HG02852 (cell line): ENCODE measurements at regions not wholly inside any gene's neighbourhood (a gene's known extent, or its start where the extent isn't known, plus 50 kb on each side); places are given as distances from the start of the nearest gene placed in this dataset.

Experiments
- ATAC-seq: cut with Tn5 transposase; IDR thresholded peaks from one replicate; pipeline ENCODE4 v1.9.1; 2021; ENCODE audit warnings: mild to moderate bottlenecking, moderate library complexity; ENCODE audit not compliant: unreplicated experiment

DNA sequence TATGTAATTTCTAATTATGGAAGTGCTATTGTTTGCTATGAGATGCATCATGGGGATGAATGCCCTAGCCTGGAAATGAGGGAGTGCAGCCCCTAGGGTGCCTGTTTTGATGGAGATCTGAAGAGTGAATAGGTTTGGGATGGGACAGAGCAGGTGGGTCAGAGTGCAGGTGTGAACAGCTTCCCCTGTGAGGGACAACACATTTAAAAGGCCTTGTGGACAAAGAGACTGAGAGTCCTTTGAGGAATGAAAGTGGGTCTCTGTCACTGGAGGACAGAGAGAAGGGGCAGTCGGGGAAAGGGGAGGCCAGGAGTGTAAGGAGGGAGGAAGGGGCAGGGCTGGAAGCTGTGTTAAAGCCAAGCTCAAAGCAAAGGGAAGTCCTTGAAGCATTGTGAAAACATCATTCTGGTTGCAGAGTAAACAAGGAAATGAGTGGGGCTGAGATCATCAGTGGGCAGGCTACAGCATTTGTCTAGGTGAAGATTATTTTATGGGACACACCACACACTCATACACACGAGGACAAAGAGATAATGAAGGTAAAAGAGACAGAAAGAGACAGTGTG, 877.6 kb downstream of the SLC4A3 start:
- ATAC-seq: no peak

DNA sequence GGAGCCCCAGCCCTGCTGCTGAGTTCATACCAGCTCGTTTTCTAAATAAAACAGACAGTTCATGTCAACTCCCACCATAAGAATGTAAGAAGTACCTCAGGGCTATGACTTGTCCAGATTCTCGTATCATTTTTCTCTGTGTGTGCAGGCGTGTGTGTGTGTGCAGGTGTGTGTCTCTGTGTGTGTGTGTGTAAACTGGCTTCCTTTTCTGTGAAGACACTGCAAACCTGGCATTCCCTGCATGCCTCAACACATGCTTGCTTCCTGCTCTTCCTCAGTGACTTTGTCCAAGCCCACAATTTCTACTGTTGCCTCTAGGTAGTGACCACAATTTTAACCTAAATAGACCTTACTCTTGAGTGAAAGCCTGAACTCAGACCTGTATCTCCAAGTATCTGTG, 879.0 kb downstream of the SLC4A3 start:
- no peak for ATAC-seq

DNA sequence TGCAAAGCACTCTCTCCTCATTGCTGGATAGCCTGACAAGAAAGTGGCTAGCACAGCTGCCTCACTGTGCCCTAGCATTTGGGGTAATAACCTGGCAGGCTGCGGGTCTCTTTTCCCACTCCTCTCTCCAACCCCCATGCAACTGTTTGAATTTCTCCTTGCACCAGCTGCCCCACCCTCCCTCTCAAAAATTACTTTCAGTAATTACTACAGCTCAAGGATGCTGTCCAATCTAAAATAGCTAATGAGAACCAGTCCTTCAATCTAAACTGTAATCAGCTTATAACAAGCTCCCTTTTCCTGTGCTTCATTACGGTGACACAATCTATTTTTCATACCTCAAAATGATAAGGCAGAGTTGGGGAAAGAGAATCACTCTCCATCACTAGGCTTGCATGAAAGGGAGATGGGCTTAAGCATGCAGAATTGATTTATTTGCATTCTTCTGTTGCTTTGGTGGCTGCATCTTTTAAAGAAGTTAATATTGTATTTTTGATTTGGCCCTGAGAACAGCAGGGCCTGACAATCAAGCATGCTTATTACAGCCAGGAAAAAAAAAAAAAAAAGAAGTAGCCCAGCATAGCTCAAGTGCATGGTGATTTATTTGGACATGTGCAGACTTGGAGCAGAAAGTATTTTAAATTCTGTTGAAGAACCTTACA, 881.8 kb downstream of the SLC4A3 start:
- no peak for ATAC-seq

DNA sequence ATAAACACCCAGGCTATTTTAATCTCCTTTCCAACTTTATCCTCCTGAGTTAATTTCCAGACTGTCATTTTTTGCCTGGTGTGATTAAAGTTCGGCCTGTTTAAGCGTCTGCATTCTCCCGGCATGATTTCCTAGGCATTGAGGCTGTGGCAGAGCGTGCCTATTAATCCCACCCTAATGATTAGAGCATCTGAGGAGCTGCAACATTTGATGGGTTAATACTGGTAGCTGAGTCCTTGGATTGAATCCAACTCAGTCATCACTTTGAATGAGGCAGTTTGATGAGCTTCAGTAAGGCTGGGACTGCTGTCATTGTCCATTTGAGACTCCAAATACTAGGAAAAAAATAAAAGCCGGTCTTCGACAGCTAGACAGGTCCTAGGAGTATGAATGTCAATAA, 882.5 kb downstream of the SLC4A3 start:
- ATAC-seq: no peak

DNA sequence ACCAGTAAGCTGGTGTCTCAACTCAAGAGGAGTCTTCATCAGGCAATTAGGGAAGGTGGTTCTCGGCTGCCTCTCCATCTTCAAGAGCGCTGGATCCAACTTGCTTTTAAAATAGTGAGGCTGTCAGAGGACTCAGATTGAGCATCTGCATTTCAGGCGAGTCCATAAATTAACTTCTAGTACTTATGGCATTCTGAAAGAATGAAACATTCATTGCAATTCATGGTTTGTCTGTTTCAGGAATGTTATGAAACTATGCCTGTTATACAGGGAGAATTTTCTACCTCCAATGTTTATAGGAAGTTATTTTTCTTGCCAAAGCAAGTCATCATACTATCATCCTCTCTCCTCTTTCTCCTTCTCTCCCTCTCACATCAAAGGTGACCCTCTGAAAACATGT, 883.2 kb downstream of the SLC4A3 start:
- ATAC-seq: no peak

DNA sequence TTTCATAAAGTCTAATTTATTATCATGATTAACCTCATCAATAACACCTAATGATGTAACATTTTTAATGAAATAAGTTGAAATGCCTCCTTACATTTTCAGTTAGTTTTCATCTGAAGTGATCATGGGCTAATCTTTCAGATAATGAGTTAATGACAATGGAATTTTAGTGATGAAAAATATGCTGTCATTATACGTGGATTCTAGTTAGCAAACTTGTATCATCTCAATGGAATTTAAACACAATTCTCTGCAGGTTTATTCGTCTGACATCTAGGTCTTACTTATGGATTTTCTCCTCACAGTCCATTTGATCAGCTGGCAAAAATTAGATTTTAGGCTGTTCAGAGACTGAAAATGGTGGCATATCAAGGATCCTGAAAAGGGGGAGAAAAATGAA, 885.0 kb downstream of the SLC4A3 start:
- ATAC-seq: no peak

DNA sequence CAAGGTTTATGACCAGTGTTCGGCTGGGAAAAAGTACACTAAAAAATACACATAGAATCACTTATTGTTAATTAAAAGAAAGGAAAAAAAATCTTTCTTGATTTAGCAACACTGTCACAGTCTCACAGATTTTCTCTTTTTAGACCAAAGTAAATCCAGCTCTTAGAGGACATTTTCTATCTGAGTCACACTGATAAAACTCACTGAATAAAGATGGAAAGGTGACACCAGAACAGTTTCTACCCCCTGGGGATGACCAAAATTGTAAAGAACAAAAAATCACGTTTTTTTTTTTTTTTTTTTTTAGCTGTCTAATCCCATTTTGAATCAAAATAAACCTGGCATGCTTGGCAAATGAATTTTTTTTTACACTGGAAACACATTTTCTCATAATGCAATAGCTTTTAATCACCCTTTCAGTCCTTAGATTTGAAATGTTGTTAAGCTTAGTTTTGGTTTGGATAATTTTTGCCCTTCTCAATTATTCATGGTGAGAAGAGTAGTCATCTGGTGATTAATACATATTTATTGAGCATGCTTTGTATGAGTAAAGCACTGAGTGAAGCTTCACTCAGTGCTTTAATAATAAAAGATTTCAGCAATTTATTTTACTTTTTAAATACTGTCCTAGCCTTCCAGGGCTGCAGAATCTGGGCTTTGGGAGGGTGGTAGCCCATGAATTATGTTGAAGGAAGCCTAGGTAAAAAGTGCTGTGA, 886.3 kb downstream of the SLC4A3 start:
- ATAC-seq: no peak

DNA sequence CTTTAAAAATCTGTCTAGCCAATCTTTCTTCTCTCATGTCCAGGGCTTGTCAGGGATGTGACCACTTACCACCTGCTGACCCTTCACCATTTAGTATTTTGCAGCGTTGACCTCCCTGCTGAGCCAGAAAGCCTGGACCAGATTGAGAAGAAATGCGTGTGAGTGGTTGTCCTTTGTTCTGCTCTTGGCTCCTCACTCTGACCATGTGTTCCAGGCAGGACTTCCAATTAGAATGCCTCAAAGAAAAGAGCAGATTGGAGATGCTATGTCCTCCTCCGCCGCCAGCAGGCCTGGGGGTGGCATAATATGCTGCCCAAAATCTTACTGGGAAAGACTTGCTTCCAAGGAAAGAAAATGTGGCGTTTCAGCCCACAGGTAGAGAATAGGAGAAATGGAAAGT, 894.1 kb downstream of the SLC4A3 start:
- no peak for ATAC-seq

DNA sequence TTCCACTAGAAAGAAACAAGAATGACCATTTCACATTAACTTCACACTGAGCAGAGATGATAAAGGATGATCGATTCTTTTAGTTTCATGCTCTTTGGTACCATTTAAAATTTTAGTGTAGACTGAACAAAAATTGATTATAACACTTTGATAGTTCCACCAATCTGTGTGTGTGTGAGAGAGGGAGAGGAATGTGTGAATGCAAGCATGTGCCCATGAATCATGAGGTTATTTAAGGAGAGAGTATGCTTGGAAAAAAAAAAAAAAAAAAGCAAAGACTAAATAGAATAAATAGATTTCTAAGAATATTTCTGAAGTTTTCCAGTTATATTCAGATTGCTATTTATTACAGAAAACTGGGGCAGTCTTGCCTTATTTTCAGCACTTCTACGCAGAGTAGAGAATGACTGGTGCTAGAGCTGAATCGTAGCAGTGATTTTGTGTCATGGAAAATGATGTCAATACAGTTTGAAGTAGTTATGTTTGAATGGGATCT, 900.8 kb downstream of the SLC4A3 start:
- ATAC-seq: no peak

DNA sequence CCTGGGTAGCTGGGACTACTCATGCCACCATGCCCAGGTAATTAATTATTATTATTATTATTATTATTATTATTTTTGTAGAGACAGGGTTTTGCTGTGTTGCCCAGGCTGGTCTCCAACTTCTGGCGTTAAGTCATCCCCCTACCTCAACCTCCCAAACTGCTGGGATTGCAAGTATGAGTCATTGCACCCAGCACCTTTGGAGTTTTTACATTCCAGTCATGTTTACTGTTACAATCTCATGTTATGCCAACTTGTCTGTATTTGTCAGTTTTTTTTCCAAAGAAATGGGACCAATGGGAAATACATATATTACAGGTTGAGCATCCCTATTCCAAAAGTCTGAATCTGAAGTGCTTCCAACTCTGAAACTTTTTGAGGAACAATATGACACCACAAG, 903.8 kb downstream of the SLC4A3 start:
- no peak for ATAC-seq

DNA sequence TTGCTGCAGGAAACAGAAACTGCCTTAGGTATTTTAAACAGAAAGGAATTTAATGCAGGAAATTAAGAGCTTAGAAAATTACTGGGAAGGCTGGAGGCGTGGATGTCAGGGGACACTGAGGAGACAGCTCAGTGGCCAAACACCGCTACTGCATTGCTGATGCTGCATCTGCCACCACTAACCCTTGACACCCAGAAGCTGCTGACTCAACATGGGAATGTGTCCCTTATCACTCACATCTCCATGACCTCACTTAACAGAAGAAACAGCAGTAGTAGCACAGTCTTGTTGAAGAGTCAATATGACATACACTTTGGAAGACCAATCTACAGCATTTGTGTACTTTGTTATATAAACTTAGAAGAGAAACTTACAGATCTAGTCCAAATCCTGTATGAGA, 906.1 kb downstream of the SLC4A3 start:
- peak; percentile 99 for ATAC-seq

DNA sequence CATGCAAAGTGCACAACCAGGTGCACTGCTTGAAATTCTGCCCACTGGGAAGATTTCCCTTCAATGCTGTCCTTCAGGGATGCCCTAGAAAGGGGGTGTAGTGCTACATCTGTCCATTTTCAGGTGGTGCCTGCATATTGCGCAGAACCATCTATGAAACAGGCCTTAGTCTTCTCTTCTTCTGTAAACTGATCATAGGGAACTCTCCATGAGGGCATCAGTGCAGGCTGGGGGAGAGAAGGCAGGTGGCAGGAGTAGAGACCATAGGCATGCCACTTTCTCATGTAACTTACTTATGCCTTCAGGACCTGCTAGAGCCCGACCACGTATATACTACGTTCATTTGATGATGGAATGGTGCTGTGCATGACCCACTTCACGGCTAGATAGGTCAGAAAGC, 912.1 kb downstream of the SLC4A3 start:
- no peak for ATAC-seq

DNA sequence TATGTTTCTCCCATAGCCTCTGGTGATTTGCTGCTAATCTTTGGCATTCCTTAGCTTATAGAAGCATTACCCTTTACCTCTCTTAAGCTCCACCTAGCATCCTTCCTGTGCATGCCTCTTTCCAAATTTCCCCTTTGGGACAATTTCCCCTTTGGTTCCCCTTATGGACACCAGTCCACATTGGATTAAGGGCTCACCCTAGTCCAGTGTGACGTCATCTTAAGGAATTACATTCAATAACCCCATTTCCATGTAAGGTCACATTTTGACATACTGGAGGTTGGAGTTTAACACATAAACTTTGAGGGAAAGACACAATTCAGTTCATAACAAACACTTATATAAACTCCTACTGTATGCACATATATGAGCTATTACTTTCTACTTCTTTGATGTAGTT, 916.6 kb downstream of the SLC4A3 start:
- ATAC-seq: no peak

DNA sequence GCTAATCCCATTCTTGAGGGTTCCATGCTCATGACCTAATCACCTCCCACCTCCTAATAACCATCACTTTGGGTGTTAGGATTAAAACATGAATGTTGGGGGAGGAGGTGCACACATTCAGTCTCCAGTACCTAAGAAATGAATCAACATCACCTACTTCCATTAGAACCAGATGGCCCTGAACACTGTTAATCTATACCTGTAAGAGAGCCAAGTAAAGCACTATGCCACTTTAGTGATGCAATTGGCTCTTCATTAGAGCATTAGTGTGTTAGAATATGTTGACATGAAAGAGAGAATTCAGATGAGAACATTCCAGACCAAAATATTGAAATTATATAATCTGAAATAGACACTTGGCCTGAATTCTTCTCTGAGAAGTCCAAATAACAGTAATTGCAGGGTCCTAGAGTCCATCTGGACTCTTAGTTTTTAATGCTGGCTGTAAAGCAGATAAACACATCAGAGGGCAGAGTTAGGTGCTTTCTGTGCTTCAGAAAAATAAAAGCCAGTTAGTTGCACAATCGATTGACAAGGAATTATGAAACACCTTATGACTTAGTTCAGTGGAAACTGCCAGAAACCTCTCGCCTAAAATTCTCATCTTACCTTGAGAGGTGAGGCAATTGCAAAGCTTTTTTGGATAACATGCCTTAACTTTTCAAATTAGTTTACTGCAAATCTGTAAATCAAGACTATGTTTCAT, 923.7 kb downstream of the SLC4A3 start:
- no peak for ATAC-seq

DNA sequence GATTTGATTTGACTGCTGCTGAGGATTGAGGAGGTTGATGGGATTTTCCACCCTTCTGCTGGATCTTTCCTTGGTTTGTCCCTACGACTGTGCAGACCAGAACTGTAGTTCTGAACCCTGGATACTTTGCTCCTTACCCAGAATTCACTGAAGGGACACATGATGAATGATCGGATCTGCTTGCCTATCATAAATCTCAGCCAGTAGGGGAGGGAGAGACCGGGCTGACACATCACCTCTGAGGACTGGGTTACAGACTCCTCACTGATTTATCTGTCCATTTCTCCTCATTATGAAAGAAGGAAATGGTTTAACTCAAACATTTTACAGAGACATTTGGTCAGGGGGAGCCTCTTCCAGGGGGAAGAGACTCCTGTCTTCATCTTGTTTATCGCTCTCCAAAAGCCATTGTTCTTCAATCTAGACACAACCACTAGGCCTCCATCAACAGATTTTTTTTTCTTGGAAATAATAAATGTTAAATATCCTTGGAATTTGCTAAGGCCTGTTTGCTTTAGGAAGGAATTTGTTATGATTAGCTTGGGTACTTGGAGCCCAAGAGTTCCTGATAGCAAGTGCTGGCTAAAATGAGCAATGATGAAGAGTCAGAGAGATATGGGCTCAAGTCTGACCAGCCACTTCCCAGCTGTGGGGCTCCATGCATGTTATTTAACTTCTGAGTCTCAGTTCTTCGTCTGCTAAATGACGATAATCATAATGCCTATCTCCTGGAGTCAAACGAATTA, 925.5 kb downstream of the SLC4A3 start:
- no peak for ATAC-seq

DNA sequence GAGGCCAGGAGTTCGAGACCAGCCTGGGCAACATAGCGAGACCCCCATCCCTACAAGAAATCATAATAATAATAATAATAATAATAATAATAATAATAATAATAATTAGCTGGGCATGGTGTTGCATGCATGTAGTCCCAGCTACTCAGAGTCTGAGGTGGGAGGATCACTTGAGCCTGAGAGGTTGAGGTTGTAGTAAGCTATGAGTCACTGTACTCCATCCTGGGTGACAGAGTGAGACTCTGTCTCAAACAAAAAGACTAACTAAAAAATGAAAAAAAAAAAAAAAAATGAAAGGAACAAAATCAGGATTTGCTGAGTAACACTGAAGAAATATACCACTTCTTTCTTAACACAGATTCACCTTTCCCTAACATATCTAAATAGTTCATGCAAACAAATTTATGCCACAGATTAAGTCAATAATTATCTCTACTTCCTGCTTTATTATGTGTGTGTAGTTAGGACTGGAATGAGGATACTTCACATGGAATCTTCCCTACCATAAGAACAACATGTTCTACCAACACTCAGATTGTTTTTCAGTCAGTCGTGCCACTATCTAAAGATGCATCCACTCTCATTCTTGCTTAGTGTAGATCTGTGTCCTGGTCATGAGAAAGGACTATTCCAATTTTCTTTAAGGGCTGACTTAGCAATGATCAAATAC, 928.7 kb downstream of the SLC4A3 start:
- ATAC-seq: no peak

DNA sequence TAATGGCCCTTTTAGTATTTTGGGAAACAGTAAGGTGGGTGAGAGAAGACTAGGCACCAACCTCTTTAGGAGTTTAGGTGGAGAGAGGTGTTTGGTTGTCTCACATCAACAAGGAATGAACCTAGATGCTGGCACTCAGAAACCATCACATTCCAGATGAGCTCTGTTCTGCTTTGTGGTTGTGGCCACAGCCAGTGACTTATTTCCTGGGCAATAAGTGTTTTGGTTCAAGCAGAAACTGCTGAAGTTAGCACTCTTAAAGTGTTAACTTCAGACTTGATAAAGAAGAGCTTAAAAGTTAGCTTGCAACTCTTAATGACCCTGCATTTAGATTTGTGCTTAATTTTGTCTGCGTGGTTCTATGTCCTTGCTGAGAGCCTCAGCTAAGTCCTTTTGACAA, 929.2 kb downstream of the SLC4A3 start:
- ATAC-seq: no peak

DNA sequence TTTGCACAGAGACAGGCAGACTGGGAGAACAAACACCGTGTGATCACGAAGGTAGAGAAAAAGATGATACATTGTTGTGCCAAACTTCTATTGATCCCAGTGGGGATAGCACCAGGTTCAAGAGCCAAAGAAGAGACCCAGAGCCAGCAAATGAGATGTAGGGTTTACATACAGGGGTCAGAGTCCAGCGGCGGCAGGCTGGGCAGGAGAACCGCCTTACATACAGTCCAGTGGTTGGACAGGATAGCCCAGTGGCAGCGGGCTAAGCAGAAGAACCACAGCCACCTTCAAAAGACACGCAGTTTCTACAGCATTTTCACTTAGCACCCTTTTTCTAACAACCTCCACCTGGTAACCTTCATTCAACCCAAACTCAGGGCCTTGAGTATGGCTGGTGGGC, 932.8 kb downstream of the SLC4A3 start:
- no peak for ATAC-seq

DNA sequence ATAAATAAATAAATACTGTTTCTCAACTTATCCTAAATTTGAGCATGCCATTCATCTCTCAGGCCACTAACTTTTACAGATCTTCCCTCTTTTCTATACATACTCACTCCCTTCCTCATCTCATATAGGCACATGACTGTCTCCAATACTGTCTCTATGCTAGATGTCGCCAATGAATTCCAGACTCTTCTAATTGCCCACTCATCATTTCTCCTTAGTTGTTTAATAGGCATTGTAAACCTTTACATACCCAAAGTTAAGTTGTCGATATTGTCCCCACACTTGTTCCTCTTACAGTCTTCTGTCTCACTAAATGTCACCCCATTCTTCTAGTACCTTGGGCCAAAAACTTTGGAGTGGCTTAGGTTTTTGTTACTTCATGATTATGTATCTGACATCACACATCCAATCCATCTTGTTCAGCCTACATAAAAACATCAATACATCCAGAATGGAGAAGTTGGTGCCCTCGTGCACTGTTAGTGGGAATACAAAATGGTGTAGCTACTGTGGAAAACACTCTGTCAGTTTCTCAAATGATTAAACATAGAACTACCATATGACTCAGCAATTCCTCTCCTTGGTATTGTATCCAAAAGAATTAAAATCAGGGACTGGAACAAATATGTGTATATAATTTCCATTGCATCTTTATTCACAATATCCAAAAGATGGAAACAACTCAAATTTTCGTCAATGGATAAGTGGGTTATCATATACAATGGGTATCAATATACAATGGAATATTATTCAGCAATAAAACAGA, 935.1 kb downstream of the SLC4A3 start:
- ATAC-seq: no peak

DNA sequence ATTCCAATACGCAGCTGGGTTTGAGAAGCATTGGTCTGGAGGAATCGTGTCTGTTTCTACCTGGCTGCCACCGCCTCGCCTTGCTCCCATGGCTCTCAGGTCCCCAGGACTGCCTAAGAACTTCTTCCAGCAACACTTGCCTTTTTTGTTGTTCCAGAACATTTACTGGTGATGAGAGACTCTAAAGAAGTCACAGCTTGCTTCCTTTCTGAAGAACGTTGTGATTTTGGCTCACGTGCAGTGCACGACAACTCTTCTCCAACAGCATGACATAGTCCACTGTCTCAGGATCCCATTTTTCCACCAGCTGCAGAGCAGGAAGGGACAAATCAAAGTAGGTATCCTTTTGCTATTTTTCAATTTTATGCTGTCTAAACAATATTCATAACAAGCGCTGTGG, 940.9 kb downstream of the SLC4A3 start:
- ATAC-seq: no peak
